ENCODE measurements at regions not wholly inside any gene's neighbourhood (a gene's known extent, or its start where the extent isn't known, plus 50 kb on each side); places are given as distances from the start of the nearest gene placed in this dataset.

- Histone ChIP-seq H3K4me2 (ENCODE audit: low read depth, low read length) (no peak overlapping the region), H3K4me3 (replicated peaks in 1 of 3; ENCODE audit: insufficient read depth in 1 of 3, low read depth in 2 of 3, low read length in 3 of 3) (no peak overlapping the region), H3K9ac (ENCODE audit: insufficient read depth, low read depth, low read length) (no peak overlapping the region), H3K27me3 (ENCODE audit: control insufficient read depth in 1 of 2, insufficient read depth in 2 of 2, low read length in 2 of 2) (0 out of 5 replicates have a peak, but pooled peaks cover 1 to 3% of the 10 kb centered on the region in 2 experiments), H3K9me3 (ENCODE audit: low read length) (no peaks in the 10 kb centered on the region), H3K36me3 (replicated peaks in 1 of 2; ENCODE audit: control insufficient read depth in 1 of 2, insufficient read depth in 2 of 2, low read length in 2 of 2) (peaks cover 0 to 5% of the 10 kb centered on the region in 2 experiments; a peak in 1 of 5 replicates), H4K20me1 (ENCODE audit: insufficient read depth, low read length) (no peaks in the 10 kb centered on the region), H3K27ac (ENCODE audit: extremely low read length, insufficient read depth, low read length) (no peak overlapping the region), H3K79me2 (ENCODE audit: insufficient read depth, low read length) (no peaks in the 10 kb centered on the region), H2AFZ (ENCODE audit: low read length) (no peak overlapping the region), H3K4me1 (ENCODE audit: insufficient read depth, low read length) (peaks cover 6% of the 10 kb centered on the region)
- no peak for ATAC-seq
- POLR2A ChIA-PET = interaction anchor here (0.6 kb wide), 1 partner anchor 61 kb away, joined by 3 read pairs; no protein-coding TSS in a partner anchor
- no peak for FAIRE-seq
- intact Hi-C loops (cut with micrococcal nuclease; ENCODE audit: unreplicated experiment) = no loop called here
- in situ Hi-C loops (cut with HindIII; ENCODE audit: extremely low pct_ligation_motif_present, low pct_unique_long_range_greater_than_20kb) = no loop called here
- WGBS (ENCODE audit: low lambda C conversion rate) = 61% methylated on average over 4 of the region's 4 CpGs
- TF ChIP-seq ZNF780A (CRISPR knock-in tag; IDR thresholded peaks at IDR 0.05) = no peak
- TF ChIP-seq FLYWCH1 (CRISPR knock-in tag; IDR thresholded peaks at IDR 0.05) = no peak
- TF ChIP-seq SRSF9 (IDR thresholded peaks at IDR 0.05; ENCODE audit: borderline replicate concordance, insufficient read depth, low read depth, low read length, poor library complexity, severe bottlenecking) = no peak
- no peak for TF ChIP-seq FOSL1 (CRISPR knock-in tag; IDR thresholded peaks at IDR 0.05; ENCODE audit: borderline replicate concordance)
- TF ChIP-seq EED (CRISPR knock-in tag; IDR thresholded peaks at IDR 0.05) = no peak
- no peak for TF ChIP-seq USF2 (IDR thresholded peaks at IDR 0.05; ENCODE audit: low read depth, low read length)
- no peak for TF ChIP-seq USF2 (CRISPR knock-in tag; IDR thresholded peaks at IDR 0.05; ENCODE audit: borderline replicate concordance)
- TF ChIP-seq PAF1 (CRISPR knock-in tag; IDR thresholded peaks at IDR 0.05) = no peak
- no peak for TF ChIP-seq ZNF331 (CRISPR knock-in tag; IDR thresholded peaks at IDR 0.05)
- no peak for TF ChIP-seq PBX2 (CRISPR knock-in tag; IDR thresholded peaks at IDR 0.05)
- CTCF ChIA-PET (ENCODE audit: low intra/inter-chr PET ratio, low total read pairs) = no interaction called here
- DNase-seq (ENCODE audit: low spot score) = no peak
- BruUV-seq (replicated peaks) = no TSS peak
Observed at GRCh38 chr15:101563176-101563796, 73.8 kb upstream of the PCSK6 start.
